Fibroblast of lung (primary cell): ENCODE measurements at regions not wholly inside any gene's neighbourhood (a gene's known extent, or its start where the extent isn't known, plus 50 kb on each side); places are given as distances from the start of the nearest gene placed in this dataset.

Experiments used
- EZH2 ChIP-seq: IDR thresholded peaks from 2 replicates; pipeline ENCODE4 v1.5.1; 2012; ENCODE audit warnings: low read length, control low read depth, mild to moderate bottlenecking; ENCODE audit errors: missing control alignments
- TF ChIP-seq, protein P1 (sequence below), 2 donors: IDR thresholded peaks in 1 of 2; conservative IDR thresholded peaks in 1 of 2; 1 replicate in 1 of 2; 2 replicates in 1 of 2; pipeline ENCODE4 v1.5.1; 2011 to 2012; ENCODE audit warnings: low read length in 2 of 2, control low read depth in 1 of 2, inconsistent platforms in 1 of 2, low read depth in 1 of 2, mild to moderate bottlenecking in 1 of 2

DNA sequence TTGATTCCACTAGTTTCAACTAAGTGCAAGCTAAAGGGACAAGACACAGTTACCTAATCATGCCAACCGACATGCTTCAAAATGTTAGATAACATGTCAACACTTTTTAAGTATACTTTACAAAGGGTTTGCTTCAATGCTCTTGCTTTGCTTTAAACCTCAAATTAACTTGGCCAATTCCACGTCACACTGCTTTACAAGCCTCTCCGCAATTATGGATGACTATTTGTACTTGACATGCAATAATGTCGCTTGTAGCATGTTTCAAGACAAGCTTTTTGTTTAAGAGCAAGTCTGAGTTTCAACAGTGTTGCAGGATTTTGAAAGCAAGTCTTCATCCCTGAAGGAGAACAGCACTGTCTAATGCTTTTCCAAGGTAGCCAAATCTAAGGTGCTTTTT is 86.9 kb downstream of the CNTN3 start:
- TF ChIP-seq, protein P1, sequence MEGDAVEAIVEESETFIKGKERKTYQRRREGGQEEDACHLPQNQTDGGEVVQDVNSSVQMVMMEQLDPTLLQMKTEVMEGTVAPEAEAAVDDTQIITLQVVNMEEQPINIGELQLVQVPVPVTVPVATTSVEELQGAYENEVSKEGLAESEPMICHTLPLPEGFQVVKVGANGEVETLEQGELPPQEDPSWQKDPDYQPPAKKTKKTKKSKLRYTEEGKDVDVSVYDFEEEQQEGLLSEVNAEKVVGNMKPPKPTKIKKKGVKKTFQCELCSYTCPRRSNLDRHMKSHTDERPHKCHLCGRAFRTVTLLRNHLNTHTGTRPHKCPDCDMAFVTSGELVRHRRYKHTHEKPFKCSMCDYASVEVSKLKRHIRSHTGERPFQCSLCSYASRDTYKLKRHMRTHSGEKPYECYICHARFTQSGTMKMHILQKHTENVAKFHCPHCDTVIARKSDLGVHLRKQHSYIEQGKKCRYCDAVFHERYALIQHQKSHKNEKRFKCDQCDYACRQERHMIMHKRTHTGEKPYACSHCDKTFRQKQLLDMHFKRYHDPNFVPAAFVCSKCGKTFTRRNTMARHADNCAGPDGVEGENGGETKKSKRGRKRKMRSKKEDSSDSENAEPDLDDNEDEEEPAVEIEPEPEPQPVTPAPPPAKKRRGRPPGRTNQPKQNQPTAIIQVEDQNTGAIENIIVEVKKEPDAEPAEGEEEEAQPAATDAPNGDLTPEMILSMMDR (conservative IDR thresholded peaks at IDR 0.05 in 1 of 2, IDR thresholded peaks at IDR 0.05 in 1 of 2; ENCODE audit: low read depth in 1 of 2, low read length in 2 of 2) = no peak
- no peak for TF ChIP-seq EZH2
